ENCODE measurements at regions not wholly inside any gene's neighbourhood (a gene's known extent, or its start where the extent isn't known, plus 50 kb on each side); places are given as distances from the start of the nearest gene placed in this dataset.

DNA sequence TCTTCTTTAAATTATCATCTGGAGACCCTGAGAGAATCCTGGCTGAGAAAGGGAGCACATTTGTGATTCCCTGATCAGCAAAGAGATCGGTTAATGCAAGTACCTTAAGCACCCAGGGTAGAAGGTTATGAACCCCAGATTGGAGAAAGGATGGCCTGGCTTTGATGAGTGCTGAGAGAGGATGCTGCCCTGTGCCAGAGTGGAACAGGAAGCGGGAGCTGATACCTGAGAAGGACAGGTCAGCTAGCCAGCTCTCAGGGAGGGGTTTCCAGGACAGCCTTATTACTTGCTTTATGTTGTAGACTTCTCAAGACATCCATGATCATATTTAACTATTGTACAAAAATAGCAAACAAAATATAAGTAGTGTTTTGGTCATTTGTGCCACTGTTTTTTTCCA lies 141.9 kb downstream of the GATB start:
- no peak for DNase-seq
- H3K27me3 ChIP-seq (replicated peaks in 2 of 5; ENCODE audit: control insufficient read depth in 4 of 5, insufficient read depth in 5 of 5, low read length in 4 of 5) = peaks cover 0 to 9% (median 5%) of the 10 kb centered on the region in 5 experiments
- ChIA-PET CTCF (no interaction called here), POLR2A (no interaction called here)
- H3K27ac ChIP-seq (ENCODE audit: insufficient read depth in 1 of 2, low read depth in 1 of 2, low read length in 2 of 2, poor library complexity in 1 of 2, severe bottlenecking in 2 of 2) = no peak overlapping the region
- no peaks in the 10 kb centered on the region for H3K36me3 ChIP-seq (ENCODE audit: control insufficient read depth in 4 of 4, insufficient read depth in 4 of 4, low read length in 3 of 4)
- no peak overlapping the region for H3K4me3 ChIP-seq (ENCODE audit: control insufficient read depth in 1 of 7, extremely low read depth in 1 of 7, insufficient read depth in 4 of 7, low read depth in 2 of 7, low read length in 6 of 7)
- H3K4me1 ChIP-seq (ENCODE audit: control extremely low read depth in 1 of 4, control insufficient read depth in 4 of 4, insufficient read depth in 4 of 4, low read length in 3 of 4) = no peaks in the 10 kb centered on the region
- H3K9me3 ChIP-seq (ENCODE audit: control extremely low read depth in 1 of 5, control insufficient read depth in 4 of 5, insufficient read depth in 2 of 5, low read depth in 1 of 5, low read length in 4 of 5) = no peaks in the 10 kb centered on the region
- WGBS (ENCODE audit: insufficient coverage) = 100% methylated on average over 1 of the region's 2 CpGs

DNA sequence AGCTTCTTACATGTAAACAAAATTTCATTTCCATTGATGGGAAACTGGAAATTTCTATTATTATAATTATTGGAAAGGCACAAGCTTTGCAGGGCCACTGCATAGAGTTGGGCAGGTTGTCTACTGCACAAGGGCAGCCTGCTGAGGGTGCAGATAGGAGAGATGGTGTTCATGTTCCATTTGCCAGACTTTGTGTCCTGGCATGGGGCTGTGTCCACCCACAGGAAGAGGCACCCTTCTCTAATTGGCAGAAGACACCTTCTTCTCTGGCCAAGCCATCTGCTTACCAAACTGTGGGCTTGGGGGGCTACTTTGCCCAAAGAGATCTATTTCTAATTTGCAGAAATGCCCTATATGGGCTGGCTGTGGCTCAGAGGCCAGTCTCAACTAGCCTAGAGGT lies 140.7 kb downstream of the GATB start:
- DNase-seq = no peak
- CTCF ChIA-PET = no interaction called here
- H3K27ac ChIP-seq (ENCODE audit: insufficient read depth in 1 of 2, low read depth in 1 of 2, low read length in 2 of 2, poor library complexity in 1 of 2, severe bottlenecking in 2 of 2) = no peak overlapping the region
- no peak overlapping the region for H3K4me3 ChIP-seq (ENCODE audit: control insufficient read depth in 1 of 7, extremely low read depth in 1 of 7, insufficient read depth in 4 of 7, low read depth in 2 of 7, low read length in 6 of 7)
- no peaks in the 10 kb centered on the region for H3K9me3 ChIP-seq (ENCODE audit: control extremely low read depth in 1 of 5, control insufficient read depth in 4 of 5, insufficient read depth in 2 of 5, low read depth in 1 of 5, low read length in 4 of 5)
- POLR2A ChIA-PET = interaction anchor here (0.6 kb wide), 1 partner anchor 419 kb away, joined by 6 read pairs; no protein-coding TSS in a partner anchor
- no peaks in the 10 kb centered on the region for H3K4me1 ChIP-seq (ENCODE audit: control extremely low read depth in 1 of 4, control insufficient read depth in 4 of 4, insufficient read depth in 4 of 4, low read length in 3 of 4)
- H3K27me3 ChIP-seq (replicated peaks in 2 of 5; ENCODE audit: control insufficient read depth in 4 of 5, insufficient read depth in 5 of 5, low read length in 4 of 5) = peaks cover 0 to 9% (median 8%) of the 10 kb centered on the region in 5 experiments
- no peaks in the 10 kb centered on the region for H3K36me3 ChIP-seq (ENCODE audit: control insufficient read depth in 4 of 4, insufficient read depth in 4 of 4, low read length in 3 of 4)
